GOT3 (cell line): ENCODE measurements at regions not wholly inside any gene's neighbourhood (a gene's known extent, or its start where the extent isn't known, plus 50 kb on each side); places are given as distances from the start of the nearest gene placed in this dataset.

Source experiments
- DNase-seq: peaks from one replicate; lab custom pipeline; 2025; ENCODE audit warnings: mixed read lengths; lab: John Stamatoyannopoulos, UW

DNA sequence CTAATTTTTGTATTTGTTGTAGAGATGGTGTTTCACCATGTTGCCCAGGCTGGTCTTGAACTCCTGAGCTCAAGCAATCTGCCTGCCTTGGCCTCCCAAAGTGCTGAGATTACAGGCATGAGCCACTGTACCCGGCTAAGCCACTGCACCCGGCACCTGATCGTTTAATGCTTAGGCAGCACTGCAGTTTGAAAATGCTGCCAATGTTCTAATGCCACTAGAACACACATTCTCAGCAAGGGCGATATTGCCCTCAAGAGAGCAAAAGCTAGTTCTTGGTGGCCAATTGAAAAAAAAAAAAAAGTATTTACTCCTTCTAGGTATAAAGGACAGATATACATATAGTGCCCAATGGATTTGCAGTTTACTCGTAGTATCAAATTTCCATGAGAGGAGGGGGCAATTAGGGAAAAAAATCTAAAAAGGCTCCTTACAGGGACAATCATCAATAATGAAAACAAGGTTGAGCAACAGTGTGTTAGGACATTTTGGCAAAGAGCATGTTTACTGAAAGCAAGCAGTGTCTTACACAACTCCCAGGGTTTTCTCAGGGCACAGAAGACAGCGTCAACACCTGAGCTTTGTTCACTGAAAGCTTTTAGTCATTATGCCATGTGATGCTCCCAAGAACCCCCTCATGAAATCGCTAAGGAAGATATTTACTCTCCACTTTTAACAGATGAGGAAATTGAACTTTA lies 199.9 kb upstream of the PKDCC start:
- DNase-seq: no peak

GRCh38 chr2:41851554-41851953 lies 196.3 kb upstream of the PKDCC start:
- DNase-seq: no peak

- DNase-seq: no peak
Measured at GRCh38 chr2:41853427-41854191, 194.2 kb upstream of the PKDCC start.

GRCh38 chr2:41854227-41854626 lies 193.6 kb upstream of the PKDCC start:
- DNase-seq: no peak

- no peak for DNase-seq
Measured at GRCh38 chr2:41856946-41857345, 190.9 kb upstream of the PKDCC start.

DNA sequence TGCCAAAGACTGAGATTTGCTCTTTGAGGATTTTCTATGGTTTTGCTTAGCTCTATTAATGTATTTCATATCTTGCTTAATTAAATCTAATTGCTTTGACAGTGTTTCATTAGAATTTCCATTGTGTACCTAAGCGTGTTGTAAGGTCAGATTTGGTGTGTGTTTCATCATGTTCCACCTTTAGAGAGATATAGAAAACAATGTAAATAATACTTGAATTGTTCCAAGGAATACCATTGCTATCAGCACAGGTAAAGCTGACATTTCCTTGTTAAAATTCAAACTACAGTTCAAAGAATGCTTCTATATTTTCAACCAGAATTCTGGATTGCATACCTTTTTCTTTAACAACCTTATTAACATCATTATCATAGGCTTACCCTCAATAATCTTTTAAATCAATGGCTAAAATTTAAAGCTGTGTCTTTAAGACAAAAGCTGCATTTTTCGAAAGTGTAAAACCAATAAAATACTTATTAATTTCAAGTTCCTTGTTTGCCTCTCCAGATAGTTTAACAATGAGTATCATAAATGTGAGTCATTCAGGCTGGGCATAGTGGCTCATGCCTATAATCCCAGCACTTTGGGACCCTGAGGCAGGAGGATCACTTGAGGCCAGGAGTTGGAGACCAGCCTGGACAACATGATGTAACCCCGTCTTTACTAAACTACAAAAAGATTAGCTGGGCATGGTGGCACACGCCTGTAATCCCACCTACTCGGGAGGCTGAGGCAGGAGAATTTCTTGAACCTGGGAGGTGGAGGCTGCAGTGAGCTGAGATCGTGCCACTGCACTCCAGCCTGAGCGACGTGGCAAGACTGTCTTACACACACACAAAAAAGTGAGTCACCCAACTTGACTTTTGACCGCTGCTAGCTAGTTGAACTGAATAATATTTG lies 188.0 kb upstream of the PKDCC start:
- no peak for DNase-seq

GRCh38 chr2:41863062-41863461 lies 184.8 kb upstream of the PKDCC start:
- no peak for DNase-seq

GRCh38 chr2:41865263-41865662 lies 182.6 kb upstream of the PKDCC start:
- no peak for DNase-seq

GRCh38 chr2:41867553-41867952 lies 180.3 kb upstream of the PKDCC start:
- no peak for DNase-seq

- no peak for DNase-seq
Measured at GRCh38 chr2:41869542-41870264, 178.1 kb upstream of the PKDCC start.

DNA sequence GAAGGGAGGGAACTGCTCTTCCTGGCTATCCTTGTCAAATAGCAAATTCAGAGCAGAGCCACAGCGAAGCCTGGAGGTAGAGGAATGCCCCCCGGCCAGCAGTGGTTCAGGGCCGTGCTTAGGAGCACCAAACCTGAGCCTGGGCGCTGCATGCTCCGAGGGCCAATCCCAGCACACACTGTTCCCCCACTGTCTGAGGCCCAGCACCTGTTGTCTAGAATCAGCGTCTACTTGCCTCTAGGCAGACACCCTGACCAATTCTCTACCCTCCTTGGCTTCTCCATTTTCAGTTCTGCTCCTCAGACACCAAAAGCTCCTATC lies 177.6 kb upstream of the PKDCC start:
- no peak for DNase-seq

- DNase-seq: no peak
Measured at GRCh38 chr2:41871080-41871479, 176.7 kb upstream of the PKDCC start.

DNA sequence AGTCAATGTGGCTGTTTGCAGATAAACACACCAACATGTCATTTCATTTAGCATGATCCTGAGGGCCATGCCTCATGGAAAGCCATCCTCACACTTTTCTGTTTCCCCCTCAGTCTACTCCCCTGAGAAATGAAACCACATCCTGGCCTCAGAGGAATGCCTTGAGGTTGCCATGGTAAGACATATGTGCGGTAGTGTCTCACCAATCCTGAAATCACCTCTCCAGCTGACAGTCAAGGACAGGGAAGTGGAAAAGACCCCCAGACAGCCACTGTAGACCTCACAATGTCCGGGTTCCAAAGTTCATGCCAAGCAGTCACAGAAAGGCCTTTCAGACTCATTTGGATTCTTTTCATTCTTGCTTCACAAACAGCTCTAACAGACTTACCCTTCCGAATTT lies 175.2 kb upstream of the PKDCC start:
- no peak for DNase-seq

DNA sequence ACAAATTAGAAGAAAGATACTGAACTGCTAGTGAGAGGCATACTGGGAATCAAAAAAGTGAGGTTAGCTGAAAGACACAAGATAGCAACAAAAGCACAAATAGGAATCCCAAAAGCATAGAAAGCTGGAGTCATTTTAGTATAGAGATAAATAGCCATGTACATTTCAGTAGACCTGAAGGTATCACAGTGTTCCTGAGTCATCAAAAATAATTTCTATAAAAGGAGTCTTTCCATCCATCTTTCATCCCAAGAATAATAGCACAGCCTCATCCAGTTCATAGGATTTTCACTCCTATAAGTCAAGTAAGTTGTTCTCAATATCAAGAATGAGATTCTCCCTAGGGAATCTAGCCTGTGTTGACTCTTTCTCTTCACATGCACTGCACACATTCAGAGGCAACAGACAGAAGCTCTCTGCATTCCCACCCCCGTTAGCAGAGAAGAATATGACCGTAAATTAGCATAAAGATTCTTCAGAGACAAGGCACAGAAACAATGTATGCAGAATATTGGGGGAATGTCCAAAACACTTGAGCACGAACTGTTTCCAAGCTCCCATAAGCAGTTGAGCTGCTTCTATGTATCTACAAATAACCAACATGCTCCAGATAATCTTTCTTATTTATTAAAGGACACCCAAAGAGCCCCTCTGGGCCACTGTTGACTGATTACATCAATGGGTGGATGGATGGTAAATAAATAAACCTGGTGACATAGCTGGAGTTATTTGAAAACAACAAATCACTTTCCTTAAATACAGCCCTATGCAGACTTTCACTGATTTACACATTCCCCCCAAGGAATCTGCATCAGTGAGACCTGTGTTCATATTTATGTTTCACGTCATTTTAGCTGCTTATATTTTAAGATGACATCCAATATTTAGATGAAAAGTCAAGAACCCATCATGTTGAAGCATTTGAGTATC lies 174.5 kb upstream of the PKDCC start:
- DNase-seq: no peak

- DNase-seq: no peak
Measured at GRCh38 chr2:41877114-41877678, 170.6 kb upstream of the PKDCC start.

GRCh38 chr2:41878056-41878455 lies 169.8 kb upstream of the PKDCC start:
- no peak for DNase-seq

DNA sequence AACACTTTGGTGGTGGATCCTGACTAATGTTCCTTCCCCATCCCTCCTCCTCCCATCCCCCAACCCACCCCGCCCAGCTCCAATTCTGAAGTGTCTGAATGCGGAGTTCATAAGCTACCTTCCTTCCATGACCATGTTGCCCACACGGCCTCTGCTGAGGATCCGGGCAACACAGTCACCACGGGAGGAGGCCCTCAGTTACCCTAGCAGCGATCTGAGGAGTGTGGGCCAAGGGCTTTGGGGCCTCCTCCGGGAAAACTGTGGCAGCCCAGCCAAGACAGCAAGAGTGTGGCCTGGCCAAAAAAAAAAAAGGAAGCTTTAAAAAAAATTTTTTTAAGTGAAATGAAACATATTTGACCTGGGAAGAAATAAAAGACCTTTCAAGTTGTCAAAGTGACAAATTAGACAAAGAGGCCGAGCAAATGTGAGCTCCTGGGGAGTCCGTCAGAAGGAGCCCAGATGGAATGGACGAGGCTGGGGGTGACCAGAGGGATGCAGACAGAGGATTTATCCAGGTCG lies 169.0 kb upstream of the PKDCC start:
- DNase-seq: no peak

- DNase-seq: no peak
Measured at GRCh38 chr2:41879235-41879916, 168.4 kb upstream of the PKDCC start.

DNA sequence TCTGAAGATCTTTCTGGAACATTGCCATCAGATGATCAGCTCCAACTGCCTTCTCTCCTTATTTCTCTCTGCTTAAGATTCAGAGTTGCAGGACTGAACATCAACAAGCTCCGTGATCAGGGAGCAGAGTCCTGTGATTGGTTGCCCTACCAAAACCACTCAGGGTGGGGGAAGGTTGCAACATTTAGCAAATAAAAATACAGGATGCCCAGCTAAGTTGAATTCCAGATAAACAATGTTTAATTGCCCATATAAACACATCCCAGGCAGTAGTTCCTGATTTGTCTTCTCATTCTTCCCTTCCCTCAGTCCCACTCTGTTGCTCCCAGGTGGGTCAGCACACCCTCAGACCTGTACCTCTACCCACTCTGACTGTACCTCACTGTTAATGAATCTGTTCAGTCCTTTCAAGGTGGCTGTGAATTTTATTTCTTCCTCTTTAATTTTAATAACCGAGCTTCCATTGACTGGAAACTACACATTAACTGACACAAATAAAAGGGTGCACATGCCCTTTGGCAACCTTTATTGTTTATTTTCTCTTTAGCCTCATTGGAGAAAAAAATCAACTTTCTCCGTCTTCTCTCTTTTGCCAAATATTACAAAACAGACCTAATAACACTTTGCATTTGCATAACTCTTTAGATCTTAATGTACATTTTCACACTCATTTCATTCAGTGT lies 167.1 kb upstream of the PKDCC start:
- no peak for DNase-seq
